ENCODE measurements at regions not wholly inside any gene's neighbourhood (a gene's known extent, or its start where the extent isn't known, plus 50 kb on each side); places are given as distances from the start of the nearest gene placed in this dataset.

GRCh38 chr18:68623342-68623741 lies 91.6 kb downstream of the TMX3 start:
- H3K4me3 ChIP-seq (ENCODE audit: control insufficient read depth, low read depth, low read length), result no peak overlapping the region
- DNase-seq (ENCODE audit: low read depth), result peak; percentile 53
- TF ChIP-seq, protein P1, sequence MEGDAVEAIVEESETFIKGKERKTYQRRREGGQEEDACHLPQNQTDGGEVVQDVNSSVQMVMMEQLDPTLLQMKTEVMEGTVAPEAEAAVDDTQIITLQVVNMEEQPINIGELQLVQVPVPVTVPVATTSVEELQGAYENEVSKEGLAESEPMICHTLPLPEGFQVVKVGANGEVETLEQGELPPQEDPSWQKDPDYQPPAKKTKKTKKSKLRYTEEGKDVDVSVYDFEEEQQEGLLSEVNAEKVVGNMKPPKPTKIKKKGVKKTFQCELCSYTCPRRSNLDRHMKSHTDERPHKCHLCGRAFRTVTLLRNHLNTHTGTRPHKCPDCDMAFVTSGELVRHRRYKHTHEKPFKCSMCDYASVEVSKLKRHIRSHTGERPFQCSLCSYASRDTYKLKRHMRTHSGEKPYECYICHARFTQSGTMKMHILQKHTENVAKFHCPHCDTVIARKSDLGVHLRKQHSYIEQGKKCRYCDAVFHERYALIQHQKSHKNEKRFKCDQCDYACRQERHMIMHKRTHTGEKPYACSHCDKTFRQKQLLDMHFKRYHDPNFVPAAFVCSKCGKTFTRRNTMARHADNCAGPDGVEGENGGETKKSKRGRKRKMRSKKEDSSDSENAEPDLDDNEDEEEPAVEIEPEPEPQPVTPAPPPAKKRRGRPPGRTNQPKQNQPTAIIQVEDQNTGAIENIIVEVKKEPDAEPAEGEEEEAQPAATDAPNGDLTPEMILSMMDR (IDR thresholded peaks at IDR 0.05; ENCODE audit: control insufficient read depth, insufficient read depth, low read depth, low read length, missing control alignments), result peak; percentile 89

GRCh38 chr18:68611311-68611710 lies 103.6 kb downstream of the TMX3 start:
- TF ChIP-seq, protein P1 (IDR thresholded peaks at IDR 0.05; ENCODE audit: control insufficient read depth, insufficient read depth, low read depth, low read length, missing control alignments), result no peak
- DNase-seq (ENCODE audit: low read depth), result no peak
- no peak overlapping the region for H3K4me3 ChIP-seq (ENCODE audit: control insufficient read depth, low read depth, low read length)

DNA sequence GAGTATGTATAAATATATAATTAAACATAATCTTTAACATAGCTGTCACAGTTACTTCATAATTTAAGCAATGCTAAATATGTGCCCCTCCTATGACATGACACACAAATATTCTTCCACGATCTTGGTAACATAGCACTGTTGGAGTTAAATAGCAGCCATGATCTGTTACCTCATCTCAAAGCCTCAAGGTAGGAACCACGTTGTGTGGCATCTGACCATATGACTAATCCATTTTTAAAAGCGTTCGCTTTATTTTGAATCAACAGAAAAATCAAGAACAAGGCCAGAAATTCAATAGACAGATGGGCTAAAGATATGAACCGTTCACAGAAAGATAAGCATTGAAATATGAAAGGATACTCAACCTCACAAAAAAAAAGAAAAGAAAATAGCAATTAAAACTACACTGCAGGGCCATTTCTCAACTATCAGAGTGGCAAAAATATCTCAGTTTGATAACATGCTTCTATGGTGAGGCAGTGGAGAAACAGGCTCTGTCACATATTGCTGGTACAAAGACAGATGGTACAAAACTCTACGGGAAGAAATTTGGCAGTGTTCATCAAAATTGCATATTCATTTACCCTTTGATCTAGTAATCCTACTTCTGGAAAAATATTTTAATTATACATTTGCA lies 105.9 kb downstream of the TMX3 start:
- DNase-seq (ENCODE audit: low read depth), result no peak
- H3K4me3 ChIP-seq (ENCODE audit: control insufficient read depth, low read depth, low read length), result no peak overlapping the region
- TF ChIP-seq, protein P1 (IDR thresholded peaks at IDR 0.05; ENCODE audit: control insufficient read depth, insufficient read depth, low read depth, low read length, missing control alignments), result no peak

DNA sequence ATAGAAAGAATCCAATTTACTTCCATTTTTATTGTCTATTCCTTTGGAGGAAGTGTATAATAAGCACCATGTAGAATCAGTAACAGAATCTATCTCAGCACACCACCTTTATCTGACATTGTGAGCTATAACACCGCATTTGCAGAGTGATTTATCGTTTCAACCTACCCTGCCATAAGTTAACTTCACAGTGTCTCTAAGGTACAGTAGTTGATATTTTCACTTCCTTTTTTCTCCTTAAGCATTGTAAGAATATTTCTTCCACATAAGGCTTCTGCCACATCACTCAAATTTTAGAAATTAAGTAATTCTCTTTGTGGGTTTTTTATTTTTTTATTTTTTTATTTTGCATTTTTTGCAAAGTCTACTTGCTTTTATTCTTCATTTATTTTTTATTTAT lies 107.1 kb downstream of the TMX3 start:
- TF ChIP-seq, protein P1 (IDR thresholded peaks at IDR 0.05; ENCODE audit: control insufficient read depth, insufficient read depth, low read depth, low read length, missing control alignments), result no peak
- H3K4me3 ChIP-seq (ENCODE audit: control insufficient read depth, low read depth, low read length), result no peak overlapping the region
- no peak for DNase-seq (ENCODE audit: low read depth)

DNA sequence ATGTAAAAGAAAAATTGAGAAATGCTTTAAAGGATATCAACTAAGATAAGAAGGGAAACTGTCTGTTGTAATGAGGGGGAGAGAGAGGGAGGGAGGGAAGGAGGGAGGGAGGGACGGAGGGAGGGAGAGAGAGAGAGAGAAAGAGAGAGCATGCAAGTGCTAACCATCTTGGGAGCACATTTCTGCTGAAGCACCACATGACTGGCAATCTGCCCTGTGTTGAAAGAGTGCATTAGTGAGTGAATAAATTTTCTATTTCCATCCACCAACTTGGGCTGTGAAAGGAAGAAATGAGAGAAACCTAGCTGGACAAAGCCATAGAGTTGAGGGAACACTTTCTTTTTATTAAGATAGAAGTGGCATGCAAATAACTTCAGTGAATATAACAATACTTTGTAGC lies 110.7 kb downstream of the TMX3 start:
- TF ChIP-seq, protein P1 (IDR thresholded peaks at IDR 0.05; ENCODE audit: control insufficient read depth, insufficient read depth, low read depth, low read length, missing control alignments), result no peak
- DNase-seq (ENCODE audit: low read depth), result peak; percentile 2
- H3K4me3 ChIP-seq (ENCODE audit: control insufficient read depth, low read depth, low read length), result no peak overlapping the region

DNA sequence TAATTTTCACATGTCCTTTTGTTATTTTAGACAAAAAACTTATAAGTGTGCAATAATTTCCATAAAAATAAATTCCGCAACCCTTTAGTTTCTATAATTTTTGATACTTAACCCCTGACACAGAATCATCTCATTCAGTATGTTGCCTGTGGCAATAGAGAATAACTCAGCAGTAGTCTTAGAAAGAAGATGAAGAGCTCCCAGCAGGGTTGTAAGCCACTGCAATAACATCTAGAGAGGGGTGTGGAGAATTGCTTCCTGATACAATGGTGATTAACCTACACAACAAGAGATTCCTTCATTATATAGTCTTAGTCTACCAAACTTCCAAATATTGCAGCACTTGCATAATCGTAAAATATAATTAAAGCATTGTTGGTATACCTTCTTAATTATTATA lies 118.9 kb downstream of the TMX3 start:
- TF ChIP-seq, protein P1 (IDR thresholded peaks at IDR 0.05; ENCODE audit: control insufficient read depth, insufficient read depth, low read depth, low read length, missing control alignments), result no peak
- no peak overlapping the region for H3K4me3 ChIP-seq (ENCODE audit: control insufficient read depth, low read depth, low read length)
- no peak for DNase-seq (ENCODE audit: low read depth)

Data from AG09309 (cell line).